ENCODE measurements at regions not wholly inside any gene's neighbourhood (a gene's known extent, or its start where the extent isn't known, plus 50 kb on each side); places are given as distances from the start of the nearest gene placed in this dataset.

- no peak overlapping the region for H3K4me3 Mint-ChIP-seq (ENCODE audit: unreplicated experiment)
- ChIA-PET CTCF (no interaction called here), POLR2A (no interaction called here)
- no peak for DNase-seq
- no peak for TF ChIP-seq CTCF (IDR thresholded peaks at IDR 0.05; ENCODE audit: insufficient read depth in 1 of 2, low read depth in 1 of 2, low read length in 1 of 2, severe bottlenecking in 1 of 2, unreplicated experiment in 1 of 2)
- H3K27ac Mint-ChIP-seq (ENCODE audit: unreplicated experiment): no peak overlapping the region
- intact Hi-C loops (cut with micrococcal nuclease; ENCODE audit: unreplicated experiment): no loop called here
- Histone ChIP-seq H3K36me3 (ENCODE audit: control insufficient read depth, insufficient read depth, low read length) (no peaks in the 10 kb centered on the region), H3K9me3 (no peaks in the 10 kb centered on the region), H3K4me3 (ENCODE audit: low read depth, low read length) (no peak overlapping the region), H3K27me3 (replicated peaks; ENCODE audit: control insufficient read depth, insufficient read depth, low read length) (no peaks in the 10 kb centered on the region), H3K4me1 (no peaks in the 10 kb centered on the region)
- no TSS peak for BruUV-seq (replicated peaks)
- H3K27me3 Mint-ChIP-seq (ENCODE audit: insufficient read depth, unreplicated experiment): no peaks in the 10 kb centered on the region
- H3K4me1 Mint-ChIP-seq (ENCODE audit: low read depth, unreplicated experiment): no peaks in the 10 kb centered on the region
- H3K9me3 Mint-ChIP-seq (ENCODE audit: unreplicated experiment): peaks cover 10% of the 10 kb centered on the region
- no peaks in the 10 kb centered on the region for H3K36me3 Mint-ChIP-seq (ENCODE audit: insufficient read depth, unreplicated experiment)
These were observed 290.2 kb upstream of the SEMA3C start for GRCh38 chr7:81209059-81209458.

- Mint-ChIP-seq H3K27ac (ENCODE audit: unreplicated experiment) (no peak overlapping the region), H3K4me1 (ENCODE audit: low read depth, unreplicated experiment) (no peaks in the 10 kb centered on the region), H3K9me3 (ENCODE audit: unreplicated experiment) (peaks cover 10% of the 10 kb centered on the region), H3K36me3 (ENCODE audit: insufficient read depth, unreplicated experiment) (no peaks in the 10 kb centered on the region), H3K27me3 (ENCODE audit: insufficient read depth, unreplicated experiment) (no peaks in the 10 kb centered on the region), H3K4me3 (ENCODE audit: unreplicated experiment) (no peak overlapping the region)
- Histone ChIP-seq H3K4me3 (ENCODE audit: low read depth, low read length) (no peak overlapping the region), H3K9me3 (no peaks in the 10 kb centered on the region), H3K27me3 (replicated peaks; ENCODE audit: control insufficient read depth, insufficient read depth, low read length) (no peaks in the 10 kb centered on the region), H3K36me3 (ENCODE audit: control insufficient read depth, insufficient read depth, low read length) (no peaks in the 10 kb centered on the region), H3K4me1 (no peaks in the 10 kb centered on the region)
- CTCF ChIA-PET: no interaction called here
- intact Hi-C loops (cut with micrococcal nuclease; ENCODE audit: unreplicated experiment): no loop called here
- no TSS peak for BruUV-seq (replicated peaks)
- TF ChIP-seq CTCF (IDR thresholded peaks at IDR 0.05; ENCODE audit: insufficient read depth in 1 of 2, low read depth in 1 of 2, low read length in 1 of 2, severe bottlenecking in 1 of 2, unreplicated experiment in 1 of 2): no peak
- POLR2A ChIA-PET: no interaction called here
- no peak for DNase-seq
These were observed 288.9 kb upstream of the SEMA3C start for GRCh38 chr7:81207801-81208200.

- TF ChIP-seq CTCF (IDR thresholded peaks at IDR 0.05; ENCODE audit: insufficient read depth in 1 of 2, low read depth in 1 of 2, low read length in 1 of 2, severe bottlenecking in 1 of 2, unreplicated experiment in 1 of 2): no peak
- Mint-ChIP-seq H3K4me3 (ENCODE audit: unreplicated experiment) (no peak overlapping the region), H3K4me1 (ENCODE audit: low read depth, unreplicated experiment) (no peaks in the 10 kb centered on the region), H3K9me3 (ENCODE audit: unreplicated experiment) (peaks cover 10% of the 10 kb centered on the region), H3K27ac (ENCODE audit: unreplicated experiment) (no peak overlapping the region), H3K36me3 (ENCODE audit: insufficient read depth, unreplicated experiment) (no peaks in the 10 kb centered on the region), H3K27me3 (ENCODE audit: insufficient read depth, unreplicated experiment) (no peaks in the 10 kb centered on the region)
- Histone ChIP-seq H3K4me1 (no peaks in the 10 kb centered on the region), H3K36me3 (ENCODE audit: control insufficient read depth, insufficient read depth, low read length) (no peaks in the 10 kb centered on the region), H3K4me3 (ENCODE audit: low read depth, low read length) (no peak overlapping the region), H3K27me3 (replicated peaks; ENCODE audit: control insufficient read depth, insufficient read depth, low read length) (no peaks in the 10 kb centered on the region), H3K9me3 (no peaks in the 10 kb centered on the region)
- intact Hi-C loops (cut with micrococcal nuclease; ENCODE audit: unreplicated experiment): no loop called here
- POLR2A ChIA-PET: no interaction called here
- CTCF ChIA-PET: interaction anchor here (0.6 kb wide), 1 partner anchor 288 kb away, joined by 3 read pairs; the partner anchor contains the start of gene SEMA3C
- no peak for DNase-seq
- no TSS peak for BruUV-seq (replicated peaks)
These were observed 288.0 kb upstream of the SEMA3C start for GRCh38 chr7:81206667-81207360.
